Omental fat pad (tissue), 3 donors: ENCODE measurements at regions not wholly inside any gene's neighbourhood (a gene's known extent, or its start where the extent isn't known, plus 50 kb on each side); places are given as distances from the start of the nearest gene placed in this dataset. TPM values are rescaled to one million over a fixed set of nuclear protein-coding genes. Genes with fewer than 3 reads are reported as not detected.

ENCODE experiments used
- ATAC-seq: fragments of 150-250 bp; one replicate; pipeline ENCODE4 v1.9.1; 2016; ENCODE audit warnings: mild to moderate bottlenecking, moderate library complexity; ENCODE audit not compliant: low FRiP score
- DNase-seq: peaks from one replicate; pipeline ENCODE4 v3.0.0-alpha.2; 2019; ENCODE audit warnings: low spot score
- small RNA-seq: library from RNA; depleted of rRNA; stranded (forward); fragments of <200 nt; gene quantifications from one replicate; pipeline ENCODE3, GENCODE V24; 2016
- TF ChIP-seq, protein P1 (sequence below), 3 donors: fragments of 450-650 bp; IDR thresholded peaks; one replicate each; pipeline ENCODE4 v1.5.1; 2016 to 2017; ENCODE audit warnings: antibody characterized with exemption in 3 of 3, mild to moderate bottlenecking in 3 of 3, moderate library complexity in 2 of 3

DNA sequence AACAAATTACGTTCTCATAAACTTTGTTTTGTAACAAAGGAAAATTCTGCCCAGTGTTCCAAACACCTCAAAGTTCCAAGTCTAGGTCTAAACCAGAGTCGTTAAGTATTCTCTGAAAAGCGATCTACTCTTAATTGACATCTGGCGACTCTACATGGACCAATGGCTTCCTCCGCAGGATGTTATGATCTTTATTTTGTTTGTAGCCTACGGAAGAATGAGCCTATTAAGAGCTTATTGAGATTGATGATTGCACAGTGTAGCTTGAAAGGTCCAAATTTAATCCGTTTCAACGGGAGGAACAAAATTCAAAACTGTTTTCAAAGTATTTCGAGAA, 61.1 kb downstream of the FAM217A start:
- TF ChIP-seq, protein P1, sequence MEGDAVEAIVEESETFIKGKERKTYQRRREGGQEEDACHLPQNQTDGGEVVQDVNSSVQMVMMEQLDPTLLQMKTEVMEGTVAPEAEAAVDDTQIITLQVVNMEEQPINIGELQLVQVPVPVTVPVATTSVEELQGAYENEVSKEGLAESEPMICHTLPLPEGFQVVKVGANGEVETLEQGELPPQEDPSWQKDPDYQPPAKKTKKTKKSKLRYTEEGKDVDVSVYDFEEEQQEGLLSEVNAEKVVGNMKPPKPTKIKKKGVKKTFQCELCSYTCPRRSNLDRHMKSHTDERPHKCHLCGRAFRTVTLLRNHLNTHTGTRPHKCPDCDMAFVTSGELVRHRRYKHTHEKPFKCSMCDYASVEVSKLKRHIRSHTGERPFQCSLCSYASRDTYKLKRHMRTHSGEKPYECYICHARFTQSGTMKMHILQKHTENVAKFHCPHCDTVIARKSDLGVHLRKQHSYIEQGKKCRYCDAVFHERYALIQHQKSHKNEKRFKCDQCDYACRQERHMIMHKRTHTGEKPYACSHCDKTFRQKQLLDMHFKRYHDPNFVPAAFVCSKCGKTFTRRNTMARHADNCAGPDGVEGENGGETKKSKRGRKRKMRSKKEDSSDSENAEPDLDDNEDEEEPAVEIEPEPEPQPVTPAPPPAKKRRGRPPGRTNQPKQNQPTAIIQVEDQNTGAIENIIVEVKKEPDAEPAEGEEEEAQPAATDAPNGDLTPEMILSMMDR (IDR thresholded peaks at IDR 0.05): no peak
- ATAC-seq: no peak
- DNase-seq: no peak

DNA sequence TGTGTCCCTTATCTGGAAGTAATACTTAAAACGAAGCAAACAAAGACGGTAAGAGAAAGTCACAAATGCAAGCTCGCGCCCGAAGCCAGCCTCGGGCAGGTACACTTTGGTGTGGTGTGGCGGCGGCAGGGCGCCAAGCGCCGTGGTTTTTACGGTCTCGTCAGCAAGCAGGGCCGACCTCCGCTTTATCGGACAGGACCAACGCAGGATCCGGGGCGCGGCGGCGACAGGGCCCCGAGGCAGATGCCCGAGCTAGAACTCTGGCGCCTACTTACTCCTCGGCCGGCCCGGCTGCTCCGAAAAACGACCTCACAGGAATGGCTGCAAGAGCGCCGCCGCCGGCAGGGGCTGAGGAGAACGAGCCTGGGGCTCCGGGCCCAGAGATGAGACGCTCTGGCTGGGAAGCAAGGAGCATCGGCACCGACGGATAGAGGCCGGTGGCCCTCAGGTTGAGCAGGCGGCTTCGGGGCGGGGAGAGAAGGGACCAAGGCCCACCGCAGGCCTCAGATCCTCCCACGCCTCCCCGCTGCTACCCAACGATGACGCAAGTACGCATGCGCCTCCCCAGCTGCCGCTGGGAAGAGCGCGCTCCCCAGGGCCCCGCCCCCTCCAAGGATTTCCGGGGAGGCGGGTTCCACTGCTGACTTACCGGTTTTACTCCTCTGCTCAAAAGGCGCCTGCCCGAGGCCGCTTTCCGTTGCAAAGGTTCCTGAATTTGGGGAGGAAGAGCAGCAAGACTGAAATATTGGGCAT, 60.6 kb downstream of the FAM217A start:
- TF ChIP-seq, protein P1 (IDR thresholded peaks at IDR 0.05): no peak
- ATAC-seq (peak; percentile 83), DNase-seq (peak; percentile 77)

Small RNA genes in the stretch of these regions (small RNA-seq; reads per million reads assigned to genes)
- gene AL590004.1: not detected
